ENCODE measurements at regions not wholly inside any gene's neighbourhood (a gene's known extent, or its start where the extent isn't known, plus 50 kb on each side); places are given as distances from the start of the nearest gene placed in this dataset.

DNA sequence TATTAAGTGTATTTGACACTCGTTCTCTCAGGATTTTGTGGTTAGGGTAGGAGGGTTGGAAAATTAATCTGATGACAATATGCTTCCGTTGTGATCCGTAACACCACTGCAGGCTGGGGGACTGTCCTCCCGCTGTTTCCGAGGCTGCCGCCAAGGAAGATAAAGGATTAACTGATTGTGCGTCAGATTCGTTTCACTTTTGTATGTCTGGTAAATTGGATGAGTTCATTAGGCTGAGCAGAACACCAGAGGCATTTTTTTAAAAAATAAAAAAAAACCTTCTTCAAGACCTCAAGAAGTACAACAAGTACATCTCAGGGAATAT is 486.7 kb upstream of the SALL1 start:
- no peak for DNase-seq

DNA sequence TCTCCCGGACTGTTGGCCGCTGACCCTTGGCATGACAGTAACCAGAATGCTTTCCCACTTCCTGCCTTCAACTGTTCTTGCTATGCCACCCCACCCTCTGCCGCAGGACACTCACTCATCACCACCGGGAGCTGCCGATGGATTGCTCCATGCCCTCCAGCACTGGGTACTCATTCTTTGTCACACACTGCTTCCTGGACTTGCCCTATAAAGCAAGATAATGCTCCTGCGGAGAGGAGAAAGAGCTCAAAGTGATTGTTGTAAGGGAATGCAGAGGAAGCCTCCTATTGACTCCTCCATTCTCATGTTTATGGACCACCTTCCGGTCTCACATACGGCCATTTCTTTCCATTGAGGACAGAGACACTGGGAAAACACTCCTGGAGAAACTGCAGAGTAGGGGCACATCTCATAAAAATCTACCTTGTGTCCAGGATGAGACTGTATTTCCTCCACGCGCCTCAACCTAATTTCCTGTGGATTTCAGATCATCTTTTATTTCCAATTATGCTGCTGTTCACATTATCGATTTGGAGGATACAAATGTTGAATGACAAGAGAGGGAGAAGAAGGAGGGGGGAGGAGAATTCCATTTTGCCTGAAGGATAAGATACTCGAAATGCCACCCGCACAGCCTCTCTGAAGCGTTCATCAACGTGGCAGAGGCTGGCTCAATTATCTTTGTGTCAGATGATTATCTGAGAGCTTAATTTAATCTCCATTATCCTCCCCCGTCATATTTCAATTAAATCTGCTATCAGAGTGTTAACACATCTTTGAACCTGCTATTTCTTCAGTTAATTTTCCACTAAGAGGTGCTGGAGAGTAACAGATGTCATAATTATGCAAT is 486.1 kb upstream of the SALL1 start:
- no peak for DNase-seq

DNA sequence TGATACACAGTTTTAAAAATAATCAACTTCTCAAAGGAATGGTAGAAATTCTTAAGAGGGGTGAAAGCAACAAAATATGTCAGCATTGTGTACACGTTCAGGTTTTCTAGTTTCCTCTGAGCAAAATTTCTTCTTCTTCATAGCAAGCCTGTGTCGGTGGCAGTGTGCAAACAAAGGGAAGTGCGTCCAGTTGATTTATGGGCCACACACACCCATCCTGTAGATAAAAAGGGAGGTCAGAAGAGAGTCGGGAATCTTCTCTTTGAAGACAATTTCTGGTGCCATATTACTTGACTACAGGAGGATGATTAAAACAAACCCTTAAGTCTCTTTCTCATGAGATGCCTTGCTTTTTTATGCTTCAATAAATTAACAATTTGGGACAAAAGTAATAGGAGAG is 484.1 kb upstream of the SALL1 start:
- DNase-seq, result no peak

DNA sequence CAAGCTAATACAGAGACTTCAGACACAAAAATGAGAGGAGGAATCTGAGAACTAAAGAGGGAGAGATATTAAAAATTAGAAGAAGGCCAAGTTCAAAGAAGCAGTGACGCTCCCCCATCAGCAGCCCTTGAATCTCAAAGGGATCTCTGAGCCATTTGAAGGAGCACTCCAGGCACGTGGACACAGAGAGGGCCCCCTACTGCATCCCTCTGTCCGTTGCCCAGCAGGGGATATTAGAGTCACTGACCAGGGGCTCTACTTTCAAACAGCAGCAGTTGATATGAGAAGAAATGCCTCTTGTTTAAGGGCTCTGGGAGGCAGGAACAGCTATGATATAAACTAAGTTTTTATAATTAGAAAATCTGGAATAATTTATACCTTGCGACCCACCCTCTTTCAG is 479.0 kb upstream of the SALL1 start:
- DNase-seq, result no peak

DNA sequence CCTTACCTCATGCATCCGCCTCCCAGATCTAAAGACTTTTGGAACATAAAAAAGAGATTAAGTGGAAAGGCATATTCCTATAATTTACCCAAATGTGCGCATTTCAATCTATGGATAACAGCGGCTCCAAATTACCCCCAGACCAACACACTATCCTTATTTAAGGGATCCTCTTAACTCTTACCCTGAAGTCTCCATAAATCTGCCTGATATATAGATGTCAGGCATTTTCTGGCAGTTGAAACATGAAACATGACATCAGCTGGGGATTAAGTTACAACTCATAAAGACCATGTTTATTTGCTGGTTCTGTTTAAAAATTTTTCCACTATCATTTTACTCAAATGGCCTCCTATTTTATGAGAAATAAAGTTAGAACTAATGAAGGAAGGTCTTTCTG is 478.5 kb upstream of the SALL1 start:
- DNase-seq, result no peak

DNA sequence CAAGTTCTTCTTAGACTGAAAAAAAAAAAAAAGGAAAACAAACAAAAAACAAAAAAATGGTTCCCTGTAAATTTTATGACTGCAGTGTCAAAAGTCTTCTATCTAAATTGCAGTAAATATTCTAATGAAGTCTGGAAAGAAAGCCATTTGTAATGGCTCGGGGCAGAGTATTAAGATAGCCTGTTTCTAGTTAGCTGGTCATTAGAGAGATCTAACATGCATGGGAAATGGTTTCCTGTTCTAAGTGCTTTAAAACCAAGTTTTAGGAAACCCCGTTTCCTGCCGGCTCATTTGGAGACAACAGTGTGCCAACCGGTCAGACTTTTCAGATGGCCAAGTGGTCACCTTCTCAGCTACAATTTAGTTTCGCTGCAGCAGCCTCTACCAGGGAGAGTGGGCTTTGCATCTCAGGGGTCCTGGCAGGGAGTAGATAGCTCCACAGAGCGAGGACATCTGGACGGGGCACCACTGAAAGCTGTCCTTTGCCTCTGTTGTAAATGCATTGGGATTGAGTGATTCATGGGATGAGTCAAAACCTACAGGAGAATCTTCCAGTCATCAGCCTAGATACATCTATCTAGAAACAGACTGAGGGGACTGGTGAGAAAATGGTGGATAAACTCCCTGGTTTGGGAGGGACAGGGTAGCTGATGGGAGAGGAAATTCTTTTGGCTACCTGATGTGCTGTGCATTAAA is 473.2 kb upstream of the SALL1 start:
- DNase-seq, result no peak

DNA sequence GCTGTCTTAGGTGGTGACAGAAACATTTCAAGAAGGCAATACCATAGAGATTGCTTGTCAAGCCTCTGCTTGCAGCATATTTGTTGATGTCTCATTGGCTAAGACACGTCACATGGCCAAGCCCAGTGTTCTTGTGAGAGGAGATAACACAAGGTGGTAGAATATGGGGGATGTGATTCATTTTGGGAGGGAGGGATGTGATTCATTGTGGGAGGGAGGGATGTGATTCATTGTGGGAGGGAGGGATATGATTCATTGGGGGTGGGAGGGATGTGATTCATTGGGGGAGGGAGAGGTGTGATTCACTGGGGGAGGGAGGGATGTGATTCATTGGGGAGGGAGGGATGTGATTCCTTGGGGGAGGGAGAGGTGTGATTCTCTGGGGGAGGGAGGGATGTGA is 470.5 kb upstream of the SALL1 start:
- peak; percentile 21 for DNase-seq

DNA sequence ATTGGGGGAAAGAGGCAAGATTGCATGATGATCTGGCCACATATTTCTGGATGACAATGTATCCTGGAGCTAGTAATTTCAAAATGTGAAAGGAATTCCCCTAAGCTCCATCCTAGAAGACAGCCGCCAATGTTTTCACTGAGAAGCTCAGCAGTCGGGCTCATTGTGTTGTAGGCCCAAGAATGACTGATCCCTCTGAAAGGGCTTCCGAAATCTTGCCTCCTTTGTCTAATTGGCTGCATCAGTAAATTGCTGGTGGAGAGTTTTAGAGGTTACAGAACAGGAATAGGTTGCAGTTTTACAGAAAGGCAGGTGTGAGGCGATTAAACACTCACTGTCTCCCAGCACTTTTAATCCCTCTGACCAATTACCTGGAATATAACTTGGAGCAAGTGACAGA is 464.1 kb upstream of the SALL1 start:
- DNase-seq, result no peak

DNA sequence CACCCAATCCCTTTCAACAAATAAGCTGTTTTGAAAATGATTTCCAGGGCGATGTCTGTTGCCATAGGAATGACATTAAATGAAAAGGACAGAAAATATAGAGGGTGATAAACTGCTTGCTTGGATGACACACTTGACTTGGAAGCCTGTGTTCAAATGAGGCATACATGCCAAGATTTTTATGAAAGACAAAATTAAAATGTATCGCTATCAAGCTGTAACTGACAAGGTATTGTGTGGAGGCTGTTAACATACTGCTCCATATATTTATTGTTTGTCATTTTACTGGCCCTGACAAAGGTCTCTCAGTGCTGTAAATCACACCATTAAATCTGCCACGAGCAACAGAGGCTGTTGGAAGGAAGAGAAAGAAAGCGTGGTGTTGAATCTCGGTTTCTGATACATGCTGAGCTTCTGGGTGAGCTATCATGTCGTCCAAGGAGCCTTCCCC is 456.2 kb upstream of the SALL1 start:
- no peak for DNase-seq

DNA sequence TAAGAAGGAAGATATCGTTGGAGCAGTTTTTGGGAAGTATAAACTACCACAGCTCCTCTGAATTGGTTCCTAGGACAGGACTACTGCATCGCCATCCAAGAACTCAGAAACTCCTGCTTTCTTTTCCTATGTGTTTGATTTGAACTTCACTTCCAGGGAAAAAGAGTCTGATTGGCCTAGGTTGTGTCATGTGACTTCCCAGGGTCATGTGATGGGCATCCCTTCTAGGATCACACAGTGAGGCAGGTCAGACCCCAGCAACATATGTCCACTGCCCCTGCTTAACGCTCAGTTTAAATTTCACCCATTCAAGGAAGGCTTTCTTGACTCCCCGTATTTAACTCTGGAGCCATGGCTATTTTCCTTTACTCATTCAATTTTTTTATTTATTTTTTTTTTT is 445.2 kb upstream of the SALL1 start:
- no peak for DNase-seq

DNA sequence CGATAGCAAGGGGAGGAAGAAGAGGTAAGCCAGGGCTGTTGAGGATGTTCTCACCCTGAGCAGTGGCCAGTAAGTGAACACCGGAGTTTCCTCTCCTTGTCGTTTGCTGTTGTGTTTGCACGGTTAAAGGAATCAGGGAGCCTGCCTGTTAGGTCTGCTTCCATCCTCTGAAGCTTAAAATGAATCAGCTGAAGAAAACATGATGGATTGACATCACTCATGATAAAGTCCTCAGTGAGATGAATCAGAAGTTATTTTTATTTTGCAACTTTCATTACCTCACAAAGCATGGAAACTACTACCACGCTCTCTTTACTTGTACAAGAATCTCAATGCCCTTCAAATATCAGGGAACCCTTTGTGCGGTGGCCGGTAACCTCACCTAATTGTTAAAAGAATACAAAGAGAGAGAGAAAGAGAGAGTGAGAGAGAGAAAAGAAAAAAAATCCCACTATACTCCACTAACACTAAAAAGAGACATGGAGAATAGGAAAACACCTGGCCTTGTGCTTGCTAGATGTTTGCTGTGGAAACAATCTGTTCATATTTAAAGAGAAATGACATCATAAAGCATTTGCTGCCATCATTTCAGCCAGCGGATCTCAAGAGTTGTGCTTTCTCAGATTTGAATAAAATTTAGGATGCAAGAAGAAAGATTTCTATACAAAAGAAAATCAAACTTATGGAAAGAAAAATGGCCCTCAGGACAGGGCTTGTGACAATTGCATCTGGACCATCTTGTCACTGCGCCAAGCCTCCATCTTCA is 441.6 kb upstream of the SALL1 start:
- DNase-seq, result peak; percentile 9

DNA sequence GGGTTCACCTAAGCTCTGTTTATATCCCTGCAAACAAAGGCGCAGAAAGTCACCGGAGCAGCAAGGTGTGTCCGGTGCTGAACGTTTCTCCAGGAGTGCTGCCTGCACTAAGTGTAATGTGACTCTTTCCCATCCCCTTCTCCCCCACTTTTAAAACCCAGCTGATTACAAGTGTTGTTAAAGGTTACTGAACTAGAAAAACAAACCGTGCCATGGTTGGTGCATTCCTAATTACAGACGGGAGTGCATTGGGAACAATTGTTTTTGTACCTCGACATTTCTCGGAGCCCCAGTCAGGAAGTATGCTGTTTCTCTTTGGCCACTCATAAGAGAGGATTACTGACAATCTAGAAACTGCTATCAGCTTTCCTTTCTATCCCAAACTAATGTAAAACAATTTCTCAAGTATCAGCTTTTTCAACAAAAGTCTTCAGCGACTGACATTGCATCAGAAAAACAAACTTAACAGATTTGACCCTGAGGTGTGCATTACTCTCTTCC is 441.0 kb upstream of the SALL1 start:
- no peak for DNase-seq

DNA sequence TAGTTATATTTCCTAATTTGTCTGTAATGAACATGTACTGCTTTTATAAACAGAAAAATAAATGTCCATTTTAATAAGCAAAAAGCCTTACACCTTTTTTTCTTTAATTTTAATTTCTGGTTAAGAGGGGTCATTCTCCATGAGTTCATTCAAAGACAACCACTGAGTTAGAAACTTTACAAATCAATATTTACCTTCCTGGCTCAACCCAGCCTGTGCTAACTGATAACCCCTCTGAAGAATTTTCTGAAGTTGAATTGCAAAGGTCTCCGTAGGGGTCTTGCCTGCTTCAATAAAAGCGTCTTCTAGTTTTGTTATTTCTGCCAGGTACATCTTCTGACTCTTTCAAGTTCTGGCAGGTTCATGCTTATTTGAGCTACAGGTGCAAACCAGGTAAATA is 440.4 kb upstream of the SALL1 start:
- no peak for DNase-seq

DNA sequence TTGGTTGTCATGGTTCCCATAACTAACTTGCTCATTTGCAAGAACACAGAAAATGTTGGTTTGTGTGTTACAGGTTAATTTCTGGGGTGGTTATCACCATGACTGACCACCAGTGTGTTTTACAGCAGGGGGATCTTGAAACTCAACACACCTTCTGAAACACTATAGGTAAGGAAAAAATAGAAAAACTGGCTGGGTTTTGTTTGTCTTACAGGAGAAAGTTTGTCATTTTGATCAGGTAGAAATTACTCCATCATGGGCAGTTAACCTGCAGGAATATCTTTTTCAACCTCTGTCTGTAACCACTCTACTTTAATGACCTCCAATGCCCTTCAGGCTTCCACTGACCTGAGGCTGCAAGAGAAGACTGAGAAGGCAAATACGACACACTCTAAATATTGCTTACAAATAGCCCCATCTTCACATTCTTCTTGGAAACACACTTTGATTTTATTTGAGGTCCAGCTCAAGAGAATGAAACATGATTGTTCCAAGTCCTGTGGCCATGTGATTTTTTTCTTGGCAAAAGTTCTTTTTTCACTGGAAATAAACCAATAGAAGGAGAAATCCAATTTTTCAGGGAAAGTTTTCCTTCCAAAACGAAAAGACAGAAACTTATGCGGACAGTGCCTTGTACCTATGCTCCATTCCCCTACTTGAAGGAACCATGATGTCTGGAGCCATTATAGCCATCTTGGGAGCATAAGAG is 428.7 kb upstream of the SALL1 start:
- DNase-seq, result no peak

DNA sequence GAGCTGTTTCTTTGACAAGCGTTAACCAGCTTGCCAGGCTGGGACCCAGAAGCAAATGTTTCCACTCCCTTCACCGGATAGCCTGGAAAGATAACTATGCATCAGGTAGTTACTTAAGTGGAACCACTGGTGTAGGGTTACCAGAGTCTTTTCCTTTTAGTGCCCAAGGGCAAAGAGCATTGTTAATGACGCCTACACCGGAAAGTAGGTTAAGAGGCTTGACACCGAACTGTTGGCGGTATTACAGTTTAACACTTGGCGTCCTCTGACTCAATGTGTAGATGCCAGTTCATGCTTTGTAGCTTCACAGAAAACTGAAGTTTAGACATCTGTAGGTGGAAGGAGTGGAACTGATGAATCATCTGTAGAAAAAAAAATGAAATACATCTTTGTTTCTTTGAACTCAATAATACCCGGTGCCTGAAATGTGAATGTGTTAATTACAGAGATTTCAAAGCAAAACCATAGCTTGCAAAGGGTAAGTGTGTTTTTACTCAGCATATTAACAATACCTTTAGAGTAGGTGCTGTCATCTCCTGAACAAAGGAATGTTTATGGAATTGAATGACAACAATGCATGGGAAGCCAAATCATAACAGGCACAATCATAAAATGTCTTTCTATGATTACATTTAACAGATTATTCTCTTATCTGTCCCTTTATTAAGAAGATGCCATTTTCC is 426.7 kb upstream of the SALL1 start:
- peak; percentile 36 for DNase-seq

DNA sequence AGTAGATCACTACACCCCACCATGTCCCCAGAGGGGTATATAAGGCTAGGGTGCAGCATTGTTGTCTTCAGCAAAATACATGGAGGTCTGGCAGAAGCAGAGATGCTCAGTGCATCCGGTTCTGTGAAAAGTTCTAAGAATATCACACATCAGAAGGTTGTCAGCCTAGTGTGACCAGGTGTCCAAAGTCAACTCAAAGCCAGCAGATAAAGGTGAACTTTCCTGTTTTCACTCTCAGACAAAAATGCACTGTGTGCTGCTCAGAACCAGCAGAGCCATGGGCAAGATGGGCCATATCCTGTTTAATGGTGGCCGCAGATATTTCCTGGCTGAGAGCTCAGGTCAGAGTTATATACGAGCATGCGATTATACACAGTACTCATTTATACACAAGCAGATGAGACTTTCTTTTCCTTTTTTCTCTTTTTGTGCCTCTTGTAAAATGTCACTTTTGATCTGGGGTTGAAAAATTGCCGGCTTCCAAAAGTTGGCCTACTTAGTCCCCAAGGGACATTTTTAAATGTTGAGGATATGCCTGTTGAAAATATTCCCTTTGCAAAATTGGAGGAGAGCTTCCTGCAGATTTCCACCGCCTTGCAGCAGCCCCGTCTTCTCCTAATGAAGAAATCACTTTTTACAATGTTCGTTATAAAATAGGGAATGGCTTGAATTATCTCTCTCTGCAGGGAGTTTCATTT is 425.6 kb upstream of the SALL1 start:
- DNase-seq, result no peak

DNA sequence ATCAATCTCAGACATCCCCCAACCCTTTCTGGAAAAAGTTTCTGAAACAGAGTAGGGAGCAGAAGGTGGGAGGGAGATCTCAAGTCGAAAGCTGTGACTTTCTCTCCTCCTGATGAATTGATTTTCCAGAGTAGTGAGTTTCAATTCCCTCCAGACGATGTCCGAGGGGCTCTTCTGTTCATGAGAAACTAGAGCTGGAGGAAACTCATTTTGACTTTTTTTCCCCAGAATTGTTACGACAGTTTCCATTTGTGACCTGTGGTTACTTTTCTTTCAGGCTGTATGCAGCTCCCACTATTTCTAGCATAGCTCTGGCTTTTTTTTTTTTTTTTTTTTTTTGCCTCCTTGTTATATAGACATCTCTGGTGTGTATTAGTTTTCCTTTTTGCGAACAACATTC is 422.1 kb upstream of the SALL1 start:
- DNase-seq, result no peak

DNA sequence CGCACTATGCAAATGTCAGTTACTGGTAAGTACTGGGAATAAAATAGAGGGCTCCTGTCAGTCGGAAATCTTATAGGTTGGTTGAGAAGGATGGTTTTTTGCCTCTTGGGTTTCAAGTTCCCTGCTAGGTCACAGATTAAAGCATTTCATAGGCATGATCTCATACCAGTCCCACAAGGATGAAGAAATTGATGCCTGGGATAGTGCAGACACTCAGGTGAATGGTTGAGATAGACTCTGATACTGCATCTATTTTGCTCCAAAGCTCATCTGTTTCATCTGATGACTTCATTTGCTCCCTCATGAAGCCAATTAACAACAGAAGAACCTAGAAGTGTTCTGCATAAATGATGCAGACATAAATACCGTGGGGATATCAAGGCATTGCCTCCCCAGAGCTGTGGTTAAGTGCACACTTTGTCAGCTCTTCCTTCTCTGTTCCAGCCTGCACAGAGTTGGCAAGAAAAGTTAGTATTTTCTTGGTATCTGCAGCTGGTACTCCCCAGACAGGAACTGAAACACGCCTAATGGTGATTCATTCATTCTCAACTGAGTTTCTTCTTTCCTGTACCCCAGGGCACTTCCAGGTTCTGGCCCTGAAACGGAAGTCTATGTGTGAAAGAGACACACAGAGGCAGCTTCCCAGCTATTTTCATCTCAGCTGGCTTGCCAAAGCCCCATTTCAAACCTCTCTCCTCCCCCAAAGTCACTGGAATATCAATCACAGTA is 418.3 kb upstream of the SALL1 start:
- no peak for DNase-seq

DNA sequence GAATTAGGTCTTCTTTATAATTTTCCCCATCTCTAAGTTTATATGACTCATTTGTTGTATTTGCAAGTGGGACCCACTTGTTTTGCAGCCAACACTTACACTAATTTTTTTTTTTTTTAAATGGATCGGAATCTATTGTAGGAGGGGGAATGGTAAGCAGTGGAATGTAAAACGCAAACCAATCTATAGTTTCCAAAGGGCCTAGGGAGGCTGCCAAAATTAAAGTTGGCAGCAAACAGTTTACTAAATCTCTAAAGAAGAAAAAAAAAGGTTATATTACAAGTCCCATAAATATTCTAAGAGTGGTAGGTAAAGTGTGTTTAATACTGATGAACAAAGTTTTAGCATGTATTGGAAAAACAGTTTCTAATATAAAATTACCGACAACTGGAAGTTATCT is 416.8 kb upstream of the SALL1 start:
- no peak for DNase-seq

DNA sequence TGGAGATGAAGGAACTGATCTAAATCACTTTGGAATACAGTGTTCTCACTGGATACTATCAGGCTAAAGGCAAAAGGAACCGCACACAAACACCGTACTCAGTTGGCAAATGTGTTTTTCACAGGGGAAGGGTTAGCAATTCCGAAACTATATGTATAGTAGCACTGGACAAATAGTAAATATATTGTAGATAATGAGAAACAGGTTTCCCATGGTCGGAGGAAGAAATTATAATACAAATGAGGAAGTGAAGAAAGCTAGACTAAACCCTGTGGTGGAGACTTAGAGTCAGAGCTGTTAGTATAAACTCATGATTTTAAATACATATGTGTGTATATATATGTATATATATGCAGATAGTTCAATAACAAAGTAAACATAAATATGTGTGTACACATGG is 414.1 kb upstream of the SALL1 start:
- no peak for DNase-seq

DNA sequence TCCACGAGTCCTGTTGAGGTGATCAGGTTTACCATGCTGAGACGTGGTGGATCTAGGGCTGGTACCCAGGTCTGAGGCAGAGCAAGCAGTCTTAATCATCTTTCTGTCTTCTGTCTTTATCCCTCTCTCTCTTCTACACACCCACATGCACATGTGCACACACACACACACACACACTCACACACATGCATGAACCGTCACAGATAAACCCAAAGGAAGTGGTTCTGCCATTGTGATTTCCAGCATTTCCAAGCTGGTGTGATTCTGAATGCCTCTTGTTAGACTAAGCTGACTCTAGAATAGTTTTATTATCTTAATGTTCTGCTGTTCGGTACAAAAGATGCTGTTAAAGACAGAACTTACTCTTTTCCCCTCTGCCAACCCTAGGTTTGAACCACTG is 411.8 kb upstream of the SALL1 start:
- no peak for DNase-seq

All from DMS53 (cell line).